Thyroid gland (tissue), 4 donors: ENCODE measurements at regions not wholly inside any gene's neighbourhood (a gene's known extent, or its start where the extent isn't known, plus 50 kb on each side); places are given as distances from the start of the nearest gene placed in this dataset.

Experiments used
- POLR2A ChIP-seq, 2 donors: fragments of 450-650 bp; IDR thresholded peaks; one replicate each; pipeline ENCODE4 v1.6.1; 2017; ENCODE audit warnings: antibody characterized with exemption in 2 of 2, mild to moderate bottlenecking in 2 of 2, moderate library complexity in 1 of 2
- TF ChIP-seq, protein P1 (sequence below), 6 experiments: fragments of 200-600 bp in 3 of 6; fragments of 450-650 bp in 3 of 6; sonication (generic) in 3 of 6; IDR thresholded peaks; one replicate each; pipeline ENCODE4 v1.5.1; 2016 to 2019; ENCODE audit warnings: antibody characterized with exemption in 6 of 6, mild to moderate bottlenecking in 2 of 6, inconsistent platforms in 1 of 6, moderate library complexity in 1 of 6

DNA sequence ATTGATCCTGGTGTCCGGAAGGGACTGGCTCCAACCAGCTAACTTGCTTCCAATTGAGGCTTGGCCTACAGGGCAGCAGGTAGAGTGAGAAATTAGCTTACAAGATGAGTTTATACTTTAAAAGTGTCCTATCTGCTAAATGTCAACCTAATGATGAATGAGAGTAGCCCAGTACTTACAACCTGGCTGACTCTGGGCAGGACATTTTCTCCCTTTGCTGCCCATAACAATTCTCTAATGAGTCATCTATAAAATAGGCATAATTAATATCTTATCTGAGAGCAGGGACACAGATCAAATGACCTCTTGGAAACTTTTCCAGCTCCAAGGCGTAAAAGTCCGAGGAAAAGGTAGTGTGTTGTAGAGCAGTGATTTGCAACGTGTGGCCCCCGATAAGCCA is 398.4 kb upstream of the BOD1L1 start:
- TF ChIP-seq, protein P1, sequence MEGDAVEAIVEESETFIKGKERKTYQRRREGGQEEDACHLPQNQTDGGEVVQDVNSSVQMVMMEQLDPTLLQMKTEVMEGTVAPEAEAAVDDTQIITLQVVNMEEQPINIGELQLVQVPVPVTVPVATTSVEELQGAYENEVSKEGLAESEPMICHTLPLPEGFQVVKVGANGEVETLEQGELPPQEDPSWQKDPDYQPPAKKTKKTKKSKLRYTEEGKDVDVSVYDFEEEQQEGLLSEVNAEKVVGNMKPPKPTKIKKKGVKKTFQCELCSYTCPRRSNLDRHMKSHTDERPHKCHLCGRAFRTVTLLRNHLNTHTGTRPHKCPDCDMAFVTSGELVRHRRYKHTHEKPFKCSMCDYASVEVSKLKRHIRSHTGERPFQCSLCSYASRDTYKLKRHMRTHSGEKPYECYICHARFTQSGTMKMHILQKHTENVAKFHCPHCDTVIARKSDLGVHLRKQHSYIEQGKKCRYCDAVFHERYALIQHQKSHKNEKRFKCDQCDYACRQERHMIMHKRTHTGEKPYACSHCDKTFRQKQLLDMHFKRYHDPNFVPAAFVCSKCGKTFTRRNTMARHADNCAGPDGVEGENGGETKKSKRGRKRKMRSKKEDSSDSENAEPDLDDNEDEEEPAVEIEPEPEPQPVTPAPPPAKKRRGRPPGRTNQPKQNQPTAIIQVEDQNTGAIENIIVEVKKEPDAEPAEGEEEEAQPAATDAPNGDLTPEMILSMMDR (IDR thresholded peaks at IDR 0.05): no peak
- no peak for TF ChIP-seq POLR2A (IDR thresholded peaks at IDR 0.05)
